ENCODE measurements at regions not wholly inside any gene's neighbourhood (a gene's known extent, or its start where the extent isn't known, plus 50 kb on each side); places are given as distances from the start of the nearest gene placed in this dataset.

DNA sequence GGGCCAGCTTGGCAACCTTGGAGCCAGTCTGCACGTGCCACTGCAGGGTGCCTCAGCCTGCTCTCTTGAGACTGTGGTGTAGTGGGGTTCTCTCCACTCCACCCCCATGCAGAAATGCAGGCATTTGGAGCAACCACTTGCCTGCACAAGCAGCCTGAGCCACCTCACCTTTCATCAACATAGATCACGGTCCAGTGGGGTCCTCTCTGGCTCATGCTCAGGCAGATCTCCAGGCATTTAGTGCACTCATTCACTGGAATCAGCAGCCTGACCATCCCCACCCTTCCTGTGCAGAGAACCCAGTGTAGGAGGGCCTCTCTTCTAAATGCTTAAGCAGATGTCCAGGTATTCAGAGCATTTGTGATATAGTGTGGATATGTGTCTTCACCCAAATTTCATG, 2330.1 kb downstream of the PCDH9 start:
- ChIA-PET SMC1A (ENCODE audit: uncharacterized antibody, unreplicated experiment) (no interaction called here), CTCF (no interaction called here), POLR2A (no interaction called here), RAD21 (ENCODE audit: unreplicated experiment) (no interaction called here)
- no peaks in the 10 kb centered on the region for H3K4me1 ChIP-seq (ENCODE audit: control insufficient read depth, insufficient read depth, low read length)
- H3K9ac ChIP-seq (ENCODE audit: control insufficient read depth, insufficient read depth, low read length): no peak overlapping the region
- H3K4me2 ChIP-seq (ENCODE audit: control insufficient read depth, insufficient read depth): no peak overlapping the region
- H2AFZ ChIP-seq (ENCODE audit: control insufficient read depth, low read depth, low read length): no peak overlapping the region
- in situ Hi-C loops (cut with MboI): no loop called here
- no peak for DNase-seq (ENCODE audit: low read depth, low spot score)
- H3K9me3 ChIP-seq (replicated peaks; ENCODE audit: control insufficient read depth, insufficient read depth, low read length): no peaks in the 10 kb centered on the region
- FAIRE-seq: no peak
- H3K27ac ChIP-seq (ENCODE audit: control insufficient read depth, insufficient read depth): no peak overlapping the region
- no peaks in the 10 kb centered on the region for H4K20me1 ChIP-seq (ENCODE audit: control insufficient read depth, insufficient read depth)
- TF ChIP-seq BHLHE40 (IDR thresholded peaks at IDR 0.05; ENCODE audit: borderline replicate concordance in 1 of 2, low read depth in 2 of 2, low read length in 1 of 2) (0 out of 4 replicates have a peak, but pooled peaks of 1 of the 2 experiments have one; percentile 15), PAX8 (IDR thresholded peaks at IDR 0.05) (no peak)
- no peak for ATAC-seq
- no peaks in the 10 kb centered on the region for H3K79me2 ChIP-seq (ENCODE audit: control insufficient read depth, insufficient read depth, low read length)
- no peaks in the 10 kb centered on the region for H3K27me3 ChIP-seq (replicated peaks in 1 of 2; ENCODE audit: control insufficient read depth in 2 of 2, insufficient read depth in 2 of 2, low read length in 1 of 2)
- 0% methylated on average over 2 of the region's 2 CpGs for WGBS (ENCODE audit: insufficient coverage, insufficient replicate concordance, low lambda C conversion rate, missing lambda C conversion rate)
- H3K36me3 ChIP-seq (ENCODE audit: control insufficient read depth in 2 of 2, insufficient read depth in 2 of 2, low read length in 1 of 2): no peaks in the 10 kb centered on the region
- intact Hi-C loops (cut with micrococcal nuclease; ENCODE audit: unreplicated experiment): no loop called here
- no TSS peak for BruUV-seq (replicated peaks)
- no peak overlapping the region for H3K4me3 ChIP-seq

- BruUV-seq (replicated peaks): no TSS peak
- POLR2A ChIA-PET: no interaction called here
- CTCF ChIA-PET: no interaction called here
- no peak overlapping the region for H3K27ac ChIP-seq (ENCODE audit: control insufficient read depth, insufficient read depth)
- no peak for FAIRE-seq
- in situ Hi-C loops (cut with MboI): no loop called here
- ATAC-seq: no peak
- no peak for DNase-seq (ENCODE audit: low read depth, low spot score)
- WGBS (ENCODE audit: insufficient coverage, insufficient replicate concordance, low lambda C conversion rate, missing lambda C conversion rate): 3% methylated on average over 2 of the region's 2 CpGs
- SMC1A ChIA-PET (ENCODE audit: uncharacterized antibody, unreplicated experiment): interaction anchor here (0.8 kb wide), 1 partner anchor 11 kb away, joined by 3 read pairs; no protein-coding TSS in a partner anchor
- no peak for TF ChIP-seq RUNX3 (IDR thresholded peaks at IDR 0.05; ENCODE audit: low read length)
- no peak overlapping the region for H2AFZ ChIP-seq (ENCODE audit: control insufficient read depth, low read depth, low read length)
- H3K4me3 ChIP-seq: no peak overlapping the region
- no peaks in the 10 kb centered on the region for H3K4me1 ChIP-seq (ENCODE audit: control insufficient read depth, insufficient read depth, low read length)
- no peaks in the 10 kb centered on the region for H3K27me3 ChIP-seq (replicated peaks in 1 of 2; ENCODE audit: control insufficient read depth in 2 of 2, insufficient read depth in 2 of 2, low read length in 1 of 2)
- H3K9ac ChIP-seq (ENCODE audit: control insufficient read depth, insufficient read depth, low read length): no peak overlapping the region
- no peaks in the 10 kb centered on the region for H4K20me1 ChIP-seq (ENCODE audit: control insufficient read depth, insufficient read depth)
- no peaks in the 10 kb centered on the region for H3K36me3 ChIP-seq (ENCODE audit: control insufficient read depth in 2 of 2, insufficient read depth in 2 of 2, low read length in 1 of 2)
- intact Hi-C loops (cut with micrococcal nuclease; ENCODE audit: unreplicated experiment): no loop called here
- no peak overlapping the region for H3K4me2 ChIP-seq (ENCODE audit: control insufficient read depth, insufficient read depth)
- RAD21 ChIA-PET (ENCODE audit: unreplicated experiment): no interaction called here
- no peaks in the 10 kb centered on the region for H3K79me2 ChIP-seq (ENCODE audit: control insufficient read depth, insufficient read depth, low read length)
- no peaks in the 10 kb centered on the region for H3K9me3 ChIP-seq (replicated peaks; ENCODE audit: control insufficient read depth, insufficient read depth, low read length)
These were observed 2345.2 kb downstream of the PCDH9 start for GRCh38 chr13:64884976-64885375.
